H1 (cell line): ENCODE measurements at regions not wholly inside any gene's neighbourhood (a gene's known extent, or its start where the extent isn't known, plus 50 kb on each side); places are given as distances from the start of the nearest gene placed in this dataset.

Experiments
- CTCF ChIA-PET: fragments of 300-600 bp; sonication (Branson Sonifier 250); formaldehyde crosslinking; loops from one replicate; lab custom pipeline; 2021; ENCODE audit not compliant: partially characterized antibody; lab: Charles Lee
- POLR2A ChIA-PET: fragments of 300-600 bp; sonication (Branson Sonifier 250); formaldehyde crosslinking; loops from one replicate; lab custom pipeline; 2021; ENCODE audit warnings: inconsistent platforms; ENCODE audit not compliant: partially characterized antibody; lab: Charles Lee
- DNase-seq, 2 experiments: peaks; one replicate each; pipeline versions ENCODE4 v3.0.0 to v3.0.0-alpha.2; 2010 to 2022; ENCODE audit warnings: low spot score in 2 of 2, low read depth in 1 of 2, mixed read lengths in 1 of 2
- FAIRE-seq: peaks from 2 replicates; lab custom pipeline; 2011; peaks lifted over from hg19 to GRCh38; lab: Jason Lieb, UNC
- H2AFZ ChIP-seq: 2 replicates; pipeline ENCODE4 v1.8.1; 2012; ENCODE audit warnings: low read length, inconsistent platforms
- H2AK5ac ChIP-seq: 2 replicates; pipeline ENCODE4 v1.6.1; 2013; ENCODE audit warnings: low read depth, low read length
- H2BK120ac ChIP-seq: replicated peaks from 2 replicates; pipeline ENCODE3; 2013; ENCODE audit warnings: low read depth, low read length, inconsistent platforms
- H2BK12ac ChIP-seq: 2 replicates; pipeline ENCODE4 v1.6.1; 2013; ENCODE audit warnings: low read depth, low read length
- H2BK15ac ChIP-seq: 2 replicates; pipeline ENCODE4 v1.6.1; 2013; ENCODE audit warnings: low read length
- H2BK20ac ChIP-seq: 2 replicates; pipeline ENCODE4 v1.6.1; 2013; ENCODE audit warnings: low read length
- H2BK5ac ChIP-seq: 2 replicates; pipeline ENCODE4 v1.6.1; 2013; ENCODE audit warnings: low read depth, low read length
- H3K14ac ChIP-seq: 2 replicates; pipeline ENCODE4 v1.6.1; 2013; ENCODE audit warnings: inconsistent platforms; ENCODE audit not compliant: insufficient read length
- H3K18ac ChIP-seq: 2 replicates; pipeline ENCODE4 v1.6.1; 2013; ENCODE audit warnings: low read length; ENCODE audit errors: extremely low read depth
- H3K23ac ChIP-seq: 2 replicates; pipeline ENCODE4 v1.6.1; 2013; ENCODE audit warnings: inconsistent platforms; ENCODE audit not compliant: insufficient read length
- H3K23me2 ChIP-seq: 2 replicates; pipeline ENCODE4 v1.6.1; 2013; ENCODE audit warnings: low read depth, low read length
- H3K27ac ChIP-seq: 2 replicates; pipeline ENCODE4 v1.6.1; 2011; ENCODE audit warnings: low read depth, low read length, inconsistent platforms
- H3K27me3 ChIP-seq, 4 experiments: replicated peaks in 1 of 4; 1 replicate in 1 of 4; 2 replicates in 3 of 4; pipeline versions ENCODE4 v1.6.1 to v1.8.1; 2011 to 2013; ENCODE audit warnings: low read length in 3 of 4, mild to moderate bottlenecking in 3 of 4, inconsistent platforms in 2 of 4, mixed read lengths in 2 of 4, moderate library complexity in 1 of 4; ENCODE audit not compliant: control insufficient read depth in 3 of 4, insufficient read depth in 3 of 4; ENCODE audit errors: extremely low read depth in 1 of 4
- H3K36me3 ChIP-seq, 4 experiments: 2 replicates each; pipeline versions ENCODE4 v1.6.1 to v1.8.1; 2011 to 2013; ENCODE audit warnings: mild to moderate bottlenecking in 4 of 4, low read length in 3 of 4, moderate library complexity in 2 of 4, control low read depth in 1 of 4, inconsistent platforms in 1 of 4; ENCODE audit not compliant: insufficient read depth in 4 of 4, control insufficient read depth in 2 of 4
- H3K4ac ChIP-seq: replicated peaks from 2 replicates; pipeline ENCODE3; 2013; ENCODE audit warnings: low read length, low read depth, mixed read lengths, inconsistent platforms; ENCODE audit not compliant: insufficient read length
- H3K4me1 ChIP-seq, 4 experiments: replicated peaks in 1 of 4; 1 replicate in 1 of 4; 2 replicates in 3 of 4; pipeline versions ENCODE4 v1.6.1 to v1.8.1; 2011 to 2013; ENCODE audit warnings: low read length in 3 of 4, inconsistent platforms in 2 of 4, mixed read lengths in 1 of 4; ENCODE audit not compliant: insufficient read depth in 4 of 4, control insufficient read depth in 3 of 4
- H3K4me2 ChIP-seq, 2 experiments: 2 replicates each; pipeline versions ENCODE4 v1.6.1 to v1.8.1; 2011 to 2013; ENCODE audit warnings: low read depth in 2 of 2, low read length in 2 of 2, control low read depth in 1 of 2, inconsistent platforms in 1 of 2, mild to moderate bottlenecking in 1 of 2; ENCODE audit not compliant: insufficient read depth in 1 of 2
- H3K4me3 ChIP-seq, 4 experiments: fragments of 200-600, 300-600 bp in 1 of 4; sonication (generic), shearing (Covaris generic), sonication (Bioruptor Twin) in 1 of 4; 2 replicates each; pipeline versions ENCODE4 v1.5.1 to v1.8.1; 2011 to 2016; ENCODE audit warnings: low read length in 4 of 4, low read depth in 3 of 4, control low read depth in 2 of 4, inconsistent platforms in 2 of 4, mild to moderate bottlenecking in 2 of 4, mixed read lengths in 1 of 4, moderate library complexity in 1 of 4; ENCODE audit not compliant: insufficient read depth in 2 of 4; ENCODE audit errors: extremely low read depth in 1 of 4
- H3K56ac ChIP-seq: replicated peaks from 2 replicates; pipeline ENCODE3; 2013; ENCODE audit warnings: low read depth, mild to moderate bottlenecking, mixed read lengths, low read length, inconsistent platforms; ENCODE audit not compliant: insufficient read length
- H3K79me1 ChIP-seq: 2 replicates; pipeline ENCODE4 v1.6.1; 2013; ENCODE audit warnings: low read depth, low read length, control low read depth
- H3K79me2 ChIP-seq, 2 experiments: 2 replicates each; pipeline versions ENCODE4 v1.6.1 to v1.8.1; 2012 to 2013; ENCODE audit warnings: low read length in 2 of 2, mild to moderate bottlenecking in 2 of 2, inconsistent platforms in 1 of 2; ENCODE audit not compliant: insufficient read depth in 2 of 2, control insufficient read depth in 1 of 2
- H3K9ac ChIP-seq, 4 experiments: replicated peaks in 1 of 4; 1 replicate in 1 of 4; 2 replicates in 3 of 4; pipeline versions ENCODE4 v1.6.1 to v1.8.1; 2011 to 2013; ENCODE audit warnings: low read depth in 3 of 4, low read length in 3 of 4, control low read depth in 2 of 4, mild to moderate bottlenecking in 2 of 4, moderate library complexity in 2 of 4, inconsistent platforms in 1 of 4; ENCODE audit errors: extremely low read depth in 1 of 4
- H3K9me3 ChIP-seq, 2 experiments: 2 replicates each; pipeline versions ENCODE4 v1.6.1 to v1.8.1; 2012 to 2013; ENCODE audit warnings: mild to moderate bottlenecking in 2 of 2, moderate library complexity in 2 of 2, control low read depth in 1 of 2, inconsistent platforms in 1 of 2, low read depth in 1 of 2, low read length in 1 of 2, mixed read lengths in 1 of 2; ENCODE audit not compliant: insufficient read depth in 2 of 2
- H4K20me1 ChIP-seq, 2 experiments: replicated peaks in 1 of 2; 2 replicates each; pipeline versions ENCODE3 to v1.8.1; 2011 to 2013; ENCODE audit warnings: inconsistent platforms in 2 of 2, low read length in 2 of 2, mild to moderate bottlenecking in 1 of 2; ENCODE audit not compliant: insufficient read depth in 2 of 2, control insufficient read depth in 1 of 2
- H4K5ac ChIP-seq: 2 replicates; pipeline ENCODE4 v1.6.1; 2013; ENCODE audit warnings: low read length, low read depth, mixed read lengths, inconsistent platforms; ENCODE audit not compliant: insufficient read length
- H4K8ac ChIP-seq: 2 replicates; pipeline ENCODE4 v1.8.0; 2013; ENCODE audit warnings: mild to moderate bottlenecking, moderate library complexity, low read length, inconsistent platforms; ENCODE audit not compliant: insufficient read depth; ENCODE audit errors: extremely low read depth
- H4K91ac ChIP-seq: replicated peaks from 2 replicates; pipeline ENCODE3; 2013; ENCODE audit warnings: low read length, mixed read lengths, inconsistent platforms; ENCODE audit not compliant: insufficient read length
- ATF2 ChIP-seq: IDR thresholded peaks from 2 replicates; pipeline ENCODE4 v1.6.1; 2012; ENCODE audit warnings: low read length, inconsistent platforms
- CHD1 ChIP-seq: IDR thresholded peaks from 2 replicates; pipeline ENCODE4 v1.6.1; 2012; ENCODE audit warnings: low read depth, low read length, improper control_type of control experiment
- EP300 ChIP-seq, 2 experiments: IDR thresholded peaks; 1 replicate in 1 of 2; 2 replicates in 1 of 2; pipeline ENCODE4 v1.6.1; 2011 to 2012; ENCODE audit warnings: low read depth in 2 of 2, low read length in 2 of 2, mild to moderate bottlenecking in 2 of 2, borderline replicate concordance in 1 of 2, inconsistent platforms in 1 of 2, moderate library complexity in 1 of 2
- GTF2F1 ChIP-seq: IDR thresholded peaks from 2 replicates; pipeline ENCODE4 v1.6.1; 2012; ENCODE audit warnings: low read depth, low read length, improper control_type of control experiment, borderline replicate concordance
- KDM5A ChIP-seq: fragments of 200-600 bp; IDR thresholded peaks from 2 replicates; pipeline ENCODE4 v1.7.1; 2012; ENCODE audit warnings: mild to moderate bottlenecking, low read length, inconsistent platforms, mixed read lengths
- PHF8 ChIP-seq: fragments of 200-600 bp; sonication (generic); conservative IDR thresholded peaks from 2 replicates; pipeline ENCODE4 v1.7.1; 2012; ENCODE audit warnings: low read depth, mild to moderate bottlenecking, inconsistent platforms, low read length, moderate library complexity
- POLR2AphosphoS5 ChIP-seq: IDR thresholded peaks from 2 replicates; pipeline ENCODE4 v1.6.1; 2011; ENCODE audit warnings: low read depth, low read length
- RNF2 ChIP-seq: fragments of 200-900, 300-1000 bp; sonication (generic); IDR thresholded peaks from 2 replicates; pipeline ENCODE4 v1.7.1; 2016; ENCODE audit warnings: borderline replicate concordance, low read depth, mild to moderate bottlenecking, antibody characterized with exemption, low read length; ENCODE audit not compliant: poor library complexity, severe bottlenecking; ENCODE audit errors: missing control alignments
- TF ChIP-seq, protein P1 (sequence below): IDR thresholded peaks from 2 replicates; pipeline ENCODE4 v1.6.1; 2011; ENCODE audit warnings: low read length, improper control_type of control experiment

DNA sequence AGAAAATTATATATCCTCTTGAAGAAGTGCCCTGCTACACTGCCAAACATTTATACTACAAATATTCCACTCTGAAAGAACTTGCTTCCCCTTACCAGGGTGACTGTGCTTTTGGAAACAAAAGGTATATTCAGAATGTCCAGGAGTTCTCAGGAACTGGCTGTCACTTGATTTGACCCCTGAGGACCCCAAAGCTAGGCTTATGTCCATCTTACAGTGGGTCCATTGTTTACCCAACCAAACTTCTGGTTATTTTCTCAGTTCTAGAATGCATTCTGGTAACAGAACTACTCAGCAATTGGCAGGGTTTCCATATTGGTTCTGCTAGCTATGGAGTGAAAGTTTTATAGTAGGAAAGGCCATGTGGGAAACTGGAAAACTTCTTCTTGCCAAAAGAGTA is 207.1 kb upstream of the KCTD3 start:
- Histone ChIP-seq H3K27me3 (no peaks in the 10 kb centered on the region), H3K36me3 (no peaks in the 10 kb centered on the region), H3K4me2 (no peak overlapping the region), H3K4me3 (no peak overlapping the region), H3K23me2 (no peaks in the 10 kb centered on the region), H3K79me2 (no peaks in the 10 kb centered on the region), H3K23ac (no peak overlapping the region), H2BK15ac (no peak overlapping the region), H4K91ac (no peak overlapping the region), H3K9ac (no peak overlapping the region), H4K8ac (no peak overlapping the region), H3K79me1 (no peaks in the 10 kb centered on the region), H4K20me1 (no peaks in the 10 kb centered on the region), H3K4ac (no peak overlapping the region), H3K4me1 (no peaks in the 10 kb centered on the region), H2BK5ac (no peak overlapping the region), H2AK5ac (no peak overlapping the region), H3K18ac (no peak overlapping the region), H2AFZ (no peak overlapping the region), H2BK20ac (no peak overlapping the region), H4K5ac (no peak overlapping the region), H3K56ac (no peak overlapping the region), H2BK120ac (no peak overlapping the region), H3K14ac (no peak overlapping the region), H3K27ac (no peak overlapping the region), H2BK12ac (no peak overlapping the region), H3K9me3 (no peaks in the 10 kb centered on the region)
- FAIRE-seq (no peak), DNase-seq (no peak)
- ChIA-PET POLR2A (no interaction called here), CTCF (no interaction called here)
- TF ChIP-seq KDM5A (no peak), CHD1 (no peak), ATF2 (no peak), RNF2 (no peak), GTF2F1 (no peak), EP300 (IDR thresholded peaks at IDR 0.05; ENCODE audit: borderline replicate concordance in 1 of 2, low read depth in 2 of 2, low read length in 2 of 2) (no peak), POLR2AphosphoS5 (no peak), PHF8 (no peak)
- TF ChIP-seq, protein P1, sequence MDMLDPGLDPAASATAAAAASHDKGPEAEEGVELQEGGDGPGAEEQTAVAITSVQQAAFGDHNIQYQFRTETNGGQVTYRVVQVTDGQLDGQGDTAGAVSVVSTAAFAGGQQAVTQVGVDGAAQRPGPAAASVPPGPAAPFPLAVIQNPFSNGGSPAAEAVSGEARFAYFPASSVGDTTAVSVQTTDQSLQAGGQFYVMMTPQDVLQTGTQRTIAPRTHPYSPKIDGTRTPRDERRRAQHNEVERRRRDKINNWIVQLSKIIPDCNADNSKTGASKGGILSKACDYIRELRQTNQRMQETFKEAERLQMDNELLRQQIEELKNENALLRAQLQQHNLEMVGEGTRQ = no peak
